ENCODE measurements at regions not wholly inside any gene's neighbourhood (a gene's known extent, or its start where the extent isn't known, plus 50 kb on each side); places are given as distances from the start of the nearest gene placed in this dataset.

DNA sequence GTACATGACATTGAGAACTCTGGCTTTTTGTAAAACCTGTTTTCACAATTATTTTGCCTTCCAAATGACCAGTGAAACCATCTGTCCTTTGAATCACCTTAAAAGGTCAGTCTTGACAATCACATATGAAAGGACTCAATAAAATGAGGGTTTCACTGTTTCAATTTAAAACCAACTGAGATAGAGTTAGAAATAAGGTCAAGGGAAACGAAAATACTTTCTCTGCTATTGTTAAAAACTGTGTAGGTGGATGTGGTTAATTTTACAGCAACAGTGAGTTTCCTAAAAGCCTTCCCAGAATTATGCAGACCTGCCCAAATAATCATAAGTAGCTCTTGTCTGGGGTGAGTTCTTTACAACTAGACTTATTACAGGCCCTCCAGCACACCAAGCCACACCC is 839.9 kb downstream of the RAB28 start:
- H3K4me3 ChIP-seq (ENCODE audit: control extremely low read depth in 1 of 5, extremely low read depth in 1 of 5, insufficient read depth in 1 of 5, low read depth in 2 of 5, low read length in 4 of 5): no peak overlapping the region
- no peak overlapping the region for H3K27ac ChIP-seq (ENCODE audit: low read length in 2 of 2)
- H3K36me3 ChIP-seq (replicated peaks in 1 of 2; ENCODE audit: control extremely low read depth in 1 of 2, control insufficient read depth in 1 of 2, extremely low read depth in 1 of 2, insufficient read depth in 2 of 2, low read length in 1 of 2): no peaks in the 10 kb centered on the region
- H4K20me1 ChIP-seq (ENCODE audit: control insufficient read depth, insufficient read depth, low read length, poor library complexity, severe bottlenecking): no peaks in the 10 kb centered on the region
- intact Hi-C loops (cut with micrococcal nuclease): no loop called here
- no peak for DNase-seq
- TF ChIP-seq, protein P1, sequence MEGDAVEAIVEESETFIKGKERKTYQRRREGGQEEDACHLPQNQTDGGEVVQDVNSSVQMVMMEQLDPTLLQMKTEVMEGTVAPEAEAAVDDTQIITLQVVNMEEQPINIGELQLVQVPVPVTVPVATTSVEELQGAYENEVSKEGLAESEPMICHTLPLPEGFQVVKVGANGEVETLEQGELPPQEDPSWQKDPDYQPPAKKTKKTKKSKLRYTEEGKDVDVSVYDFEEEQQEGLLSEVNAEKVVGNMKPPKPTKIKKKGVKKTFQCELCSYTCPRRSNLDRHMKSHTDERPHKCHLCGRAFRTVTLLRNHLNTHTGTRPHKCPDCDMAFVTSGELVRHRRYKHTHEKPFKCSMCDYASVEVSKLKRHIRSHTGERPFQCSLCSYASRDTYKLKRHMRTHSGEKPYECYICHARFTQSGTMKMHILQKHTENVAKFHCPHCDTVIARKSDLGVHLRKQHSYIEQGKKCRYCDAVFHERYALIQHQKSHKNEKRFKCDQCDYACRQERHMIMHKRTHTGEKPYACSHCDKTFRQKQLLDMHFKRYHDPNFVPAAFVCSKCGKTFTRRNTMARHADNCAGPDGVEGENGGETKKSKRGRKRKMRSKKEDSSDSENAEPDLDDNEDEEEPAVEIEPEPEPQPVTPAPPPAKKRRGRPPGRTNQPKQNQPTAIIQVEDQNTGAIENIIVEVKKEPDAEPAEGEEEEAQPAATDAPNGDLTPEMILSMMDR (IDR thresholded peaks at IDR 0.05): no peak
- ATAC-seq (ENCODE audit: low read depth): no peak
- H3K4me1 ChIP-seq (ENCODE audit: control insufficient read depth in 2 of 2, insufficient read depth in 2 of 2, low read length in 2 of 2): no peaks in the 10 kb centered on the region
- H3K27me3 ChIP-seq (replicated peaks in 1 of 4; ENCODE audit: control extremely low read depth in 1 of 4, control insufficient read depth in 3 of 4, insufficient read depth in 4 of 4, low read length in 3 of 4): no peaks in the 10 kb centered on the region
- no peaks in the 10 kb centered on the region for H3K9me3 ChIP-seq (ENCODE audit: control extremely low read depth in 1 of 3, control insufficient read depth in 2 of 3, insufficient read depth in 1 of 3, low read length in 2 of 3)
- ChIA-PET CTCF (interaction anchor here (1.0 kb wide), 1 partner anchor 11 kb away, joined by 4 read pairs; no protein-coding TSS in a partner anchor), POLR2A (no interaction called here)
- Mint-ChIP-seq H3K27ac (no peak overlapping the region), H3K9me3 (ENCODE audit: insufficient read depth) (no peaks in the 10 kb centered on the region), H3K4me1 (no peaks in the 10 kb centered on the region), H3K27me3 (peaks cover 7% of the 10 kb centered on the region), H3K4me3 (no peak overlapping the region)
- H3K4me2 ChIP-seq (replicated peaks; ENCODE audit: low read depth, low read length, poor library complexity, severe bottlenecking): no peak overlapping the region
- no peak overlapping the region for H3K9ac ChIP-seq (ENCODE audit: low read length)
- H2AFZ ChIP-seq (ENCODE audit: insufficient read depth, low read depth, low read length, poor library complexity, severe bottlenecking): no peak overlapping the region
- WGBS (ENCODE audit: insufficient coverage): no CpG with 5 or more reads among the region's 1 CpG
- no peaks in the 10 kb centered on the region for H3K79me2 ChIP-seq (ENCODE audit: control insufficient read depth, insufficient read depth, low read length)

GRCh38 chr4:12636191-12636590 is 847.9 kb downstream of the RAB28 start:
- Histone ChIP-seq H4K20me1 (ENCODE audit: control insufficient read depth, insufficient read depth, low read length, poor library complexity, severe bottlenecking) (no peaks in the 10 kb centered on the region), H3K27me3 (replicated peaks in 1 of 4; ENCODE audit: control extremely low read depth in 1 of 4, control insufficient read depth in 3 of 4, insufficient read depth in 4 of 4, low read length in 3 of 4) (no peaks in the 10 kb centered on the region), H3K27ac (ENCODE audit: low read length in 2 of 2) (no peak overlapping the region), H3K4me3 (ENCODE audit: control extremely low read depth in 1 of 5, extremely low read depth in 1 of 5, insufficient read depth in 1 of 5, low read depth in 2 of 5, low read length in 4 of 5) (no peak overlapping the region), H3K4me2 (replicated peaks; ENCODE audit: low read depth, low read length, poor library complexity, severe bottlenecking) (no peak overlapping the region), H3K36me3 (replicated peaks in 1 of 2; ENCODE audit: control extremely low read depth in 1 of 2, control insufficient read depth in 1 of 2, extremely low read depth in 1 of 2, insufficient read depth in 2 of 2, low read length in 1 of 2) (no peaks in the 10 kb centered on the region), H3K9me3 (ENCODE audit: control extremely low read depth in 1 of 3, control insufficient read depth in 2 of 3, insufficient read depth in 1 of 3, low read length in 2 of 3) (no peaks in the 10 kb centered on the region), H2AFZ (ENCODE audit: insufficient read depth, low read depth, low read length, poor library complexity, severe bottlenecking) (no peak overlapping the region), H3K4me1 (ENCODE audit: control insufficient read depth in 2 of 2, insufficient read depth in 2 of 2, low read length in 2 of 2) (no peaks in the 10 kb centered on the region), H3K9ac (ENCODE audit: low read length) (no peak overlapping the region), H3K79me2 (ENCODE audit: control insufficient read depth, insufficient read depth, low read length) (no peaks in the 10 kb centered on the region)
- WGBS (ENCODE audit: insufficient coverage): 84% methylated on average over 4 of the region's 5 CpGs
- TF ChIP-seq, protein P1 (IDR thresholded peaks at IDR 0.05): no peak
- TF ChIP-seq EZH2 (IDR thresholded peaks at IDR 0.05; ENCODE audit: borderline replicate concordance, insufficient read depth, low read depth, low read length, poor library complexity, severe bottlenecking): no peak
- intact Hi-C loops (cut with micrococcal nuclease): loop anchor here (10.0 kb wide), 1 partner anchor 871 kb away; no protein-coding TSS in a partner anchor
- H3K27me3 Mint-ChIP-seq: peaks cover 6% of the 10 kb centered on the region
- H3K27ac Mint-ChIP-seq: no peak overlapping the region
- H3K4me1 Mint-ChIP-seq: no peaks in the 10 kb centered on the region
- ChIA-PET CTCF (no interaction called here), POLR2A (no interaction called here)
- no peak for DNase-seq
- H3K9me3 Mint-ChIP-seq (ENCODE audit: insufficient read depth): no peaks in the 10 kb centered on the region
- ATAC-seq (ENCODE audit: low read depth): no peak
- no peak overlapping the region for H3K4me3 Mint-ChIP-seq

All from B cell (primary cell).